HepG2 (cell line): ENCODE measurements at regions not wholly inside any gene's neighbourhood (a gene's known extent, or its start where the extent isn't known, plus 50 kb on each side); places are given as distances from the start of the nearest gene placed in this dataset.

Experiments used
- ATAC-seq: fragments of 200-7000 bp; cut with Tn5 transposase; 3 replicates; pipeline ENCODE4 v1.9.1; 2020; ENCODE audit warnings: mild to moderate bottlenecking, moderate library complexity
- BruUV-seq: library from RNA; stranded (reverse); fragments of 400-500 nt; replicated peaks from 2 replicates; lab custom pipeline; 2021; lab: Mats Ljungman, UMichigan
- CTCF ChIA-PET: fragments of 300-600 bp; formaldehyde crosslinking; extraction: SDS; loops from one replicate; lab custom pipeline; 2021; ENCODE audit warnings: low total read pairs, inconsistent platforms, low intra/inter-chr PET ratio; lab: Yijun Ruan, JAX
- POLR2A ChIA-PET: fragments of 350-600 bp; sonication (Branson Sonifier 250); formaldehyde crosslinking; loops from one replicate; lab custom pipeline; 2020; ENCODE audit warnings: antibody characterized with exemption, inconsistent platforms; lab: Yijun Ruan, JAX
- DNase-seq: peaks from one replicate; pipeline ENCODE4 v3.0.0-alpha.2; 2015; ENCODE audit warnings: low spot score
- FAIRE-seq: peaks from 3 replicates; lab custom pipeline; 2011; peaks lifted over from hg19 to GRCh38; lab: Jason Lieb, UNC
- H2AFZ ChIP-seq: one replicate; pipeline ENCODE4 v1.6.1; 2011; ENCODE audit warnings: low read length, inconsistent platforms
- H3K27ac ChIP-seq: fragments of 300-600 bp; 3 replicates; pipeline ENCODE4 v1.8.0; 2011; ENCODE audit warnings: mixed run types, mild to moderate bottlenecking, mixed read lengths, low read length, inconsistent platforms; ENCODE audit not compliant: insufficient read depth; ENCODE audit errors: extremely low read length
- H3K27me3 ChIP-seq, 2 experiments: fragments of 200-600 bp in 1 of 2; 2 replicates in 1 of 2; 3 replicates in 1 of 2; pipeline versions ENCODE4 v1.6.0 to v1.8.0; 2011; ENCODE audit warnings: low read length in 2 of 2, mild to moderate bottlenecking in 2 of 2, moderate library complexity in 2 of 2, inconsistent platforms in 1 of 2; ENCODE audit not compliant: insufficient read depth in 2 of 2, control insufficient read depth in 1 of 2
- H3K36me3 ChIP-seq, 2 experiments: fragments of 200-600 bp in 1 of 2; replicated peaks in 1 of 2; 2 replicates in 1 of 2; 3 replicates in 1 of 2; pipeline versions ENCODE4 v1.5.1 to v1.8.0; 2011; ENCODE audit warnings: low read length in 2 of 2, inconsistent platforms in 1 of 2; ENCODE audit not compliant: insufficient read depth in 2 of 2, control insufficient read depth in 1 of 2
- H3K4me1 ChIP-seq: 2 replicates; pipeline ENCODE4 v1.5.1; 2012; ENCODE audit warnings: low read length, inconsistent platforms; ENCODE audit not compliant: insufficient read depth
- H3K4me2 ChIP-seq: 2 replicates; pipeline ENCODE4 v1.6.0; 2011; ENCODE audit warnings: low read depth, low read length, inconsistent platforms
- H3K4me3 ChIP-seq, 3 experiments: fragments of 200-600 bp in 1 of 3; sonication (generic), shearing (Covaris generic) in 1 of 3; replicated peaks in 1 of 3; 2 replicates each; pipeline ENCODE4 v1.5.1; 2011 to 2016; ENCODE audit warnings: low read length in 3 of 3, inconsistent platforms in 2 of 3, low read depth in 2 of 3, mild to moderate bottlenecking in 2 of 3, control low read depth in 1 of 3, mixed read lengths in 1 of 3; ENCODE audit not compliant: insufficient read depth in 1 of 3
- H3K79me2 ChIP-seq: one replicate; pipeline ENCODE4 v1.6.1; 2011; ENCODE audit warnings: low read length, inconsistent platforms; ENCODE audit not compliant: insufficient read depth
- H3K9ac ChIP-seq: 2 replicates; pipeline ENCODE4 v1.6.0; 2011; ENCODE audit warnings: mild to moderate bottlenecking, low read depth, low read length, inconsistent platforms; ENCODE audit not compliant: insufficient read depth
- H3K9me3 ChIP-seq: 2 replicates; pipeline ENCODE4 v1.5.1; 2012; ENCODE audit warnings: mild to moderate bottlenecking, low read length
- H4K20me1 ChIP-seq: 2 replicates; pipeline ENCODE4 v1.6.0; 2011; ENCODE audit warnings: inconsistent platforms, mild to moderate bottlenecking, low read length, moderate library complexity; ENCODE audit not compliant: insufficient read depth
- ADNP ChIP-seq: sonication (generic); formaldehyde crosslinking; IDR thresholded peaks from 2 replicates; pipeline ENCODE4 v1.4.0; 2020; ENCODE audit warnings: missing genetic modification reagents
- CHD4 ChIP-seq: fragments of 200-600 bp; sonication (generic); IDR thresholded peaks from 2 replicates; pipeline ENCODE4 v1.7.0; 2017; ENCODE audit warnings: mild to moderate bottlenecking, low read length, borderline replicate concordance
- GATAD1 ChIP-seq: IDR thresholded peaks from 2 replicates; pipeline ENCODE4 v1.6.1; 2016; ENCODE audit warnings: missing genetic modification reagents, missing compliant biosample characterization
- HOXA7 ChIP-seq: sonication (generic); formaldehyde crosslinking; IDR thresholded peaks from 2 replicates; pipeline ENCODE4 v1.8.1; 2022; ENCODE audit warnings: mild to moderate bottlenecking, missing genetic modification reagents, moderate library complexity
- THAP11 ChIP-seq: IDR thresholded peaks from 2 replicates; pipeline ENCODE4 v1.6.1; 2016; ENCODE audit warnings: missing biosample characterization, missing genetic modification reagents
- ZNF143 ChIP-seq: sonication (generic); formaldehyde crosslinking; IDR thresholded peaks from 2 replicates; pipeline ENCODE4 v1.4.0; 2020; ENCODE audit warnings: missing genetic modification reagents
- WGBS: methylation state at CpG from one replicate; pipeline ENCODE4 v1.1.6; 2017; ENCODE audit warnings: low lambda C conversion rate; 5-methylcytosine and 5-hydroxymethylcytosine counted together
- in situ Hi-C: cut with HindIII; loops from 2 replicates; pipeline ENCODE4 v1.10.0; 2017; ENCODE audit warnings: low pct_unique_long_range_greater_than_20kb; ENCODE audit not compliant: extremely low pct_ligation_motif_present
- intact Hi-C: fragments of 100-400 bp; cut with micrococcal nuclease; formaldehyde crosslinking; loops from one replicate; pipeline ENCODE4 v1.10.0; 2022; ENCODE audit not compliant: unreplicated experiment
- TF ChIP-seq, protein P1 (sequence below): sonication (generic); formaldehyde crosslinking; IDR thresholded peaks from 2 replicates; pipeline ENCODE4 v1.8.0; 2023; ENCODE audit warnings: mild to moderate bottlenecking, missing genetic modification reagents

DNA sequence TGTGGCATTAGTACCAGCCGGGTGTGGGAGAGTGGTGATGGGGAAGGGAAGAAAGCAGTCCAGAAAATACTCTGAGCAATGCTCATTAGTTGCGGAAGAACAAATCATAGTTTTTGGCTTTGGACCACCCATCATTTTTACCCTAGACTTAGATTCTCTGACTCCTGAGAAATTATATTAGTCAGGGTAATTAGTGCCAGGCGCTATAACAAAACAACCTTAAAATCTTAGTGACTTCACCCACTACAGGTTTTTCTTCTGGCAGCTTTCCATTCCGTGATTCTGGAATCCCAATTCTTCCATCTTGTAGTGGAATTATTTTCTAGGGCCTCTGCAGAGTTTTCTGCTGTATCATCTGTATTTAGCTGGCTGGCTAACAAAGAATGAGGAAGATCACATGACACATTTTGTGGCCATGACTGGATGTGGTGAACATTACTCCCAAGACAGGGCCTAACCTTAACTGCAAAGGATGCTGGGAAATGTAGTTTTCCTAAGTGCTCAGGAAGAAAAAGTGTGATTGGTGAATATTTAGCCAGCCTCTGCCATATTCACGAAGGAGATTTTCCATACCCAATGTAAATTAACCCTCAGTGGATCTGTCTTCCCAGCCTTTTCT is 373.0 kb upstream of the MEF2C start:
- H3K79me2 ChIP-seq: no peaks in the 10 kb centered on the region
- H2AFZ ChIP-seq: no peak overlapping the region
- no peaks in the 10 kb centered on the region for H3K36me3 ChIP-seq
- H3K27me3 ChIP-seq: no peaks in the 10 kb centered on the region
- ChIA-PET POLR2A (no interaction called here), CTCF (no interaction called here)
- peak; percentile 65 for TF ChIP-seq ZNF143 (CRISPR knock-in tag)
- no peak for TF ChIP-seq GATAD1 (CRISPR knock-in tag)
- 0 out of 2 replicates have a peak, but pooled peaks have one; percentile 35 for TF ChIP-seq THAP11 (CRISPR knock-in tag)
- in situ Hi-C loops: no loop called here
- DNase-seq: no peak
- ATAC-seq: no peak
- no peak overlapping the region for H3K9ac ChIP-seq
- no peaks in the 10 kb centered on the region for H4K20me1 ChIP-seq
- H3K4me1 ChIP-seq: no peaks in the 10 kb centered on the region
- H3K4me2 ChIP-seq: no peak overlapping the region
- H3K9me3 ChIP-seq: no peaks in the 10 kb centered on the region
- no peak for FAIRE-seq
- H3K4me3 ChIP-seq: no peak overlapping the region
- BruUV-seq: no TSS peak
- 37% methylated on average over 5 of the region's 5 CpGs for WGBS
- H3K27ac ChIP-seq: no peak overlapping the region
- intact Hi-C loops: no loop called here

DNA sequence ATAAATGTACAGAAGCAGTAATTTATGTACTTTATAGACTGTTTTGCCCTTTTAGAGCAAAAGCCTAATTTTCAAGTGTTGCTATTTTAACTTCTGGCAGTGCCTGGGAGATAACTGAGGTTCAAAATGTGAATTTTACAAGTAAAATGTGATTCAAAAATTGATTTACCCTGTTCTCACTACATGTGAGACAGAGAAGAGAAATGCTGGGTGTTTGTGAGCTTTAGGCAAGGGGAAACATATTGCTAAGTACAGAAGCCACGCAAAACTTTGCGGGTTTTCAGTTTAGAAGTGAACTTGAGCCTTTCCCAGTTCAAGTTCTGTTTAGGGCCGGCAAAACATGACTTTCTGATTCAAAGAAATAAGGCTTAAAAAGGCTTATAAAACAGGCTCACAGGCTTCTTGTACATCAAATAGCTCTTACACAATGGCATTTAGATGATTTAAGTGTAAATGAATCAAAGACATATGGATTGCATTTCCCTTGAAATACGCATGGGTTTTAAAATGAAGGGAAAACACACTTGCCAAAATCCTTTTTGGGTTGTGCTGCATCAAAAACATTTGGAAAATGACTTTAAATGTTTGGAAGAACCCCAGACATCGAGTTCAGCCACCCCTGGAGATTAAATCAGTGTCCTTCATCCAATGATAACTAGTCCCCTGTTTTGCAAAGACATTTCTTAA is 370.8 kb upstream of the MEF2C start:
- Histone ChIP-seq H3K79me2 (no peaks in the 10 kb centered on the region), H3K27me3 (no peaks in the 10 kb centered on the region), H4K20me1 (no peaks in the 10 kb centered on the region), H3K9ac (no peak overlapping the region), H3K4me3 (no peak overlapping the region), H3K27ac (no peak overlapping the region), H2AFZ (no peak overlapping the region), H3K9me3 (no peaks in the 10 kb centered on the region), H3K4me2 (no peak overlapping the region), H3K4me1 (no peaks in the 10 kb centered on the region), H3K36me3 (no peaks in the 10 kb centered on the region)
- ChIA-PET POLR2A (no interaction called here), CTCF (no interaction called here)
- TF ChIP-seq ADNP (CRISPR knock-in tag) (no peak), HOXA7 (CRISPR knock-in tag) (no peak), CHD4 (no peak)
- TF ChIP-seq, protein P1, sequence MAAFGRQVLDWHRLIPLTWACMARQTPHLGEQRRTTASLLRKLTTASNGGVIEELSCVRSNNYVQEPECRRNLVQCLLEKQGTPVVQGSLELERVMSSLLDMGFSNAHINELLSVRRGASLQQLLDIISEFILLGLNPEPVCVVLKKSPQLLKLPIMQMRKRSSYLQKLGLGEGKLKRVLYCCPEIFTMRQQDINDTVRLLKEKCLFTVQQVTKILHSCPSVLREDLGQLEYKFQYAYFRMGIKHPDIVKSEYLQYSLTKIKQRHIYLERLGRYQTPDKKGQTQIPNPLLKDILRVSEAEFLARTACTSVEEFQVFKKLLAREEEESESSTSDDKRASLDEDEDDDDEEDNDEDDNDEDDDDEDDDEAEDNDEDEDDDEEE (CRISPR knock-in tag): no peak
- no TSS peak for BruUV-seq
- FAIRE-seq: no peak
- DNase-seq: no peak
- in situ Hi-C loops (no loop called here), intact Hi-C loops (no loop called here)
- 3% methylated on average over 5 of the region's 5 CpGs for WGBS
- no peak for ATAC-seq
